GM23248 (cell line): ENCODE measurements at regions not wholly inside any gene's neighbourhood (a gene's known extent, or its start where the extent isn't known, plus 50 kb on each side); places are given as distances from the start of the nearest gene placed in this dataset.

ENCODE experiments used
- EZH2 ChIP-seq: fragments of 200-600 bp; sonication (generic); IDR thresholded peaks from 2 replicates; pipeline ENCODE4 v1.6.1; 2018; ENCODE audit warnings: antibody characterized with exemption, mild to moderate bottlenecking; ENCODE audit not compliant: insufficient read depth, poor library complexity, severe bottlenecking
- EZH2phosphoT487 ChIP-seq: fragments of 200-600 bp; sonication (generic); IDR thresholded peaks from 2 replicates; pipeline ENCODE4 v1.6.1; 2018; ENCODE audit warnings: antibody characterized with exemption, moderate library complexity, mild to moderate bottlenecking, low read depth; ENCODE audit not compliant: insufficient read depth

DNA sequence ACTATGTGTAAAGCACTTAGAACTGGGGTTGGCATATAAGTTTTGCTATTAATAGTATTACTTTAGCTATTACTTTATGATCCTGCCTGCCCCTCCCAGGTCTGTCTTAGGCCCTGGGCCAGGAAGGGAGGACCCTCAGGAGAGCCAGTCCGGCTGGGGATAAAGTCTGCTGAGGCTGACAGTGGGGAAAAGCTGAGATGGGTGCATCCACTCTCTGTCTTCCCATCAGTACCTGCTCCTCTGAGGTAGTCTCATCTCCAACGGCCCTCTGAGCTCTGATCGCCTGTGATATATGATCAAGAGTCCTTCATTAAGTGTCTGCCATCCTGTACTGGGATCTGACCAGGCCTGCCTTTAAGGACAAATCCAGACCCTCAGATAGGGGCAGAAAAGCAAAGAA, 156.5 kb upstream of the PJA1 start:
- TF ChIP-seq EZH2 (no peak), EZH2phosphoT487 (no peak)
